ENCODE measurements at regions not wholly inside any gene's neighbourhood (a gene's known extent, or its start where the extent isn't known, plus 50 kb on each side); places are given as distances from the start of the nearest gene placed in this dataset.

GRCh38 chr14:66137081-66137480 lies 349.1 kb upstream of the CCDC196 start:
- H3K4me3 ChIP-seq (ENCODE audit: low read length) = no peak overlapping the region
- no peak for DNase-seq (ENCODE audit: low read depth)
- TF ChIP-seq CTCF (IDR thresholded peaks at IDR 0.05; ENCODE audit: insufficient read depth, low read depth, low read length, missing control alignments) = no peak

- no peak for TF ChIP-seq CTCF (IDR thresholded peaks at IDR 0.05; ENCODE audit: insufficient read depth, low read depth, low read length, missing control alignments)
- no peak for DNase-seq (ENCODE audit: low read depth)
- H3K4me3 ChIP-seq (ENCODE audit: low read length) = no peak overlapping the region
Observed at GRCh38 chr14:66139432-66139831, 346.7 kb upstream of the CCDC196 start.

GRCh38 chr14:66140213-66140918 lies 345.8 kb upstream of the CCDC196 start:
- no peak overlapping the region for H3K4me3 ChIP-seq (ENCODE audit: low read length)
- no peak for TF ChIP-seq CTCF (IDR thresholded peaks at IDR 0.05; ENCODE audit: insufficient read depth, low read depth, low read length, missing control alignments)
- DNase-seq (ENCODE audit: low read depth) = no peak

GRCh38 chr14:66140963-66141362 lies 345.2 kb upstream of the CCDC196 start:
- no peak for DNase-seq (ENCODE audit: low read depth)
- TF ChIP-seq CTCF (IDR thresholded peaks at IDR 0.05; ENCODE audit: insufficient read depth, low read depth, low read length, missing control alignments) = no peak
- H3K4me3 ChIP-seq (ENCODE audit: low read length) = no peak overlapping the region

- DNase-seq (ENCODE audit: low read depth) = no peak
- H3K4me3 ChIP-seq (ENCODE audit: low read length) = no peak overlapping the region
- TF ChIP-seq CTCF (IDR thresholded peaks at IDR 0.05; ENCODE audit: insufficient read depth, low read depth, low read length, missing control alignments) = no peak
Observed at GRCh38 chr14:66141733-66142132, 344.4 kb upstream of the CCDC196 start.

- TF ChIP-seq CTCF (IDR thresholded peaks at IDR 0.05; ENCODE audit: insufficient read depth, low read depth, low read length, missing control alignments) = no peak
- H3K4me3 ChIP-seq (ENCODE audit: low read length) = no peak overlapping the region
- DNase-seq (ENCODE audit: low read depth) = no peak
Observed at GRCh38 chr14:66143387-66144112, 342.6 kb upstream of the CCDC196 start.

Data from epithelial cell of esophagus (primary cell).